T-cell (primary cell): ENCODE measurements at regions not wholly inside any gene's neighbourhood (a gene's known extent, or its start where the extent isn't known, plus 50 kb on each side); places are given as distances from the start of the nearest gene placed in this dataset.

Experiments
- ATAC-seq, 4 experiments: fragments of 200-7000 bp in 3 of 4; fragments of 150-1000 bp in 1 of 4; cut with Tn5 transposase; replicated peaks in 1 of 4; 1 replicate in 3 of 4; 2 replicates in 1 of 4; pipeline ENCODE4 v1.10.0; 2021; ENCODE audit warnings: moderate library complexity in 3 of 4, mild to moderate bottlenecking in 2 of 4, moderate number of reproducible peaks in 1 of 4
- CTCF ChIA-PET, 2 donors: fragments of 300-600 bp; sonication (Branson Sonifier 250); formaldehyde crosslinking; loops; one replicate each; lab custom pipeline; 2022; ENCODE audit warnings: antibody characterized with exemption in 2 of 2; lab: Charles Lee
- POLR2A ChIA-PET, 2 donors: fragments of 300-600 bp; sonication (Branson Sonifier 250); formaldehyde crosslinking; loops; one replicate each; lab custom pipeline; 2022; ENCODE audit warnings: antibody characterized with exemption in 2 of 2; lab: Charles Lee
- DNase-seq, 35 experiments: peaks; one replicate each; pipeline versions ENCODE4 v3.0.0 to v3.0.0-alpha.2; 2013 to 2023
- H3K27ac ChIP-seq: one replicate; pipeline ENCODE4 v1.5.1; 2013; ENCODE audit warnings: low read length
- H3K27me3 ChIP-seq, 2 experiments: replicated peaks in 1 of 2; 1 replicate in 1 of 2; 2 replicates in 1 of 2; pipeline versions ENCODE4 v1.6.1 to v1.7.0; 2013; ENCODE audit warnings: low read length in 1 of 2, mixed read lengths in 1 of 2; ENCODE audit not compliant: control insufficient read depth in 2 of 2, insufficient read depth in 2 of 2; ENCODE audit errors: extremely low read depth in 1 of 2
- H3K36me3 ChIP-seq, 2 donors: 1 replicate in 1 of 2; 2 replicates in 1 of 2; pipeline versions ENCODE4 v1.6.1 to v1.7.0; 2013; ENCODE audit warnings: low read length in 1 of 2; ENCODE audit not compliant: control insufficient read depth in 2 of 2, insufficient read depth in 1 of 2; ENCODE audit errors: extremely low read depth in 1 of 2
- H3K4me1 ChIP-seq, 2 experiments: 1 replicate in 1 of 2; 2 replicates in 1 of 2; pipeline versions ENCODE4 v1.6.1 to v1.7.0; 2013; ENCODE audit warnings: low read length in 2 of 2, mixed read lengths in 1 of 2; ENCODE audit not compliant: insufficient read depth in 2 of 2, control insufficient read depth in 1 of 2; ENCODE audit errors: extremely low read depth in 1 of 2
- H3K4me3 ChIP-seq, 2 donors: 1 replicate in 1 of 2; 2 replicates in 1 of 2; pipeline versions ENCODE4 v1.5.1 to v1.7.0; 2013; ENCODE audit warnings: mild to moderate bottlenecking in 2 of 2, low read length in 1 of 2, moderate library complexity in 1 of 2; ENCODE audit not compliant: control insufficient read depth in 1 of 2; ENCODE audit errors: extremely low read depth in 1 of 2
- H3K9me3 ChIP-seq: 2 replicates; pipeline ENCODE4 v1.7.0; 2013
- H3K27ac Mint-ChIP-seq, 2 donors: one replicate each; pipeline ENCODE4 v1.8.0; 2020 to 2021; ENCODE audit warnings: mild to moderate bottlenecking in 2 of 2, mixed read lengths in 2 of 2
- H3K27me3 Mint-ChIP-seq, 2 donors: one replicate each; pipeline ENCODE4 v1.8.0; 2021 to 2022; ENCODE audit warnings: mixed read lengths in 2 of 2
- H3K36me3 Mint-ChIP-seq: one replicate; pipeline ENCODE4 v1.8.0; 2021; ENCODE audit warnings: mixed read lengths
- H3K4me1 Mint-ChIP-seq, 3 donors: one replicate each; pipeline ENCODE4 v1.8.0; 2020 to 2022; ENCODE audit warnings: mixed read lengths in 3 of 3, mild to moderate bottlenecking in 1 of 3
- H3K4me3 Mint-ChIP-seq, 3 donors: one replicate each; pipeline ENCODE4 v1.8.0; 2020 to 2022; ENCODE audit warnings: mild to moderate bottlenecking in 3 of 3, mixed read lengths in 3 of 3, moderate library complexity in 3 of 3
- H3K9me3 Mint-ChIP-seq, 3 donors: one replicate each; pipeline ENCODE4 v1.8.0; 2020 to 2022; ENCODE audit warnings: mixed read lengths in 3 of 3
- WGBS: methylation state at CpG from one replicate; pipeline ENCODE4 v1.1.5; 2013; ENCODE audit warnings: missing lambda C conversion rate; ENCODE audit not compliant: insufficient coverage; 5-methylcytosine and 5-hydroxymethylcytosine counted together

- Histone ChIP-seq H3K27ac (no peak overlapping the region), H3K36me3 (no peaks in the 10 kb centered on the region), H3K27me3 (no peaks in the 10 kb centered on the region), H3K9me3 (no peaks in the 10 kb centered on the region), H3K4me3 (no peak overlapping the region), H3K4me1 (no peaks in the 10 kb centered on the region)
- H3K9me3 Mint-ChIP-seq, result peaks cover 7 to 33% (median 11%) of the 10 kb centered on the region in 3 donors
- POLR2A ChIA-PET, result interaction anchor here in 1 of 2 donors (0.6 kb wide), 1 partner anchor 40 kb away, joined by 3 read pairs; no protein-coding TSS in a partner anchor
- no peak for DNase-seq
- no peaks in the 10 kb centered on the region for H3K27me3 Mint-ChIP-seq
- H3K36me3 Mint-ChIP-seq, result no peaks in the 10 kb centered on the region
- no peak overlapping the region for H3K27ac Mint-ChIP-seq
- CTCF ChIA-PET, result no interaction called here
- H3K4me1 Mint-ChIP-seq, result no peaks in the 10 kb centered on the region
- no peak for ATAC-seq
- WGBS, result 100% methylated on average over 1 of the region's 12 CpGs
- no peak overlapping the region for H3K4me3 Mint-ChIP-seq
These were observed 335.3 kb upstream of the ADAMTS16 start for GRCh38 chr5:4804691-4805360.

DNA sequence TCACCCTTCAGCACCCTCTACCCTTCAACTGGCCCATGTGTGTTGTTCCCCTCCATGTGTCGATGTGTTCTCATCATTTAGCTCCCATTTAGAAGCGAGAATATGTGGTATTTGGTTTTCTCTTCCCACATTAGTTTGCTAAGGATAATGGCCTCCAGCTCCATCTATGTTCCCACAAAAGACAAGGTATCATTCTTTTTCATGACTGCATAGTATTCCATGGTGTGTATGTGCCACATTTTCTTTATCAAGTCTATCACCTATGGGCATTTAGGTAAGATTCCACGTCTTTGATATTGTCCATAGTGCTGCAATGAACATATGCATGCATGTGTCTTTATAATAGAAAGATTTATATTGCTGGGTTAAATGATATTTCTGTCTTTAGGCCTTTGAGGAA, 325.1 kb upstream of the ADAMTS16 start:
- POLR2A ChIA-PET, result no interaction called here
- H3K27me3 ChIP-seq, result no peaks in the 10 kb centered on the region
- CTCF ChIA-PET, result no interaction called here
- no peaks in the 10 kb centered on the region for H3K9me3 ChIP-seq
- peaks cover 5 to 35% (median 14%) of the 10 kb centered on the region in 3 donors for H3K9me3 Mint-ChIP-seq
- H3K4me3 Mint-ChIP-seq, result no peak overlapping the region
- no peak overlapping the region for H3K27ac Mint-ChIP-seq
- no CpG with 5 or more reads among the region's 3 CpGs for WGBS
- no peak for DNase-seq
- H3K4me1 Mint-ChIP-seq, result no peaks in the 10 kb centered on the region
- no peaks in the 10 kb centered on the region for H3K36me3 ChIP-seq
- no peaks in the 10 kb centered on the region for H3K36me3 Mint-ChIP-seq
- H3K27ac ChIP-seq, result no peak overlapping the region
- no peak overlapping the region for H3K4me3 ChIP-seq
- H3K4me1 ChIP-seq, result no peaks in the 10 kb centered on the region
- ATAC-seq, result no peak
- H3K27me3 Mint-ChIP-seq, result no peaks in the 10 kb centered on the region

DNA sequence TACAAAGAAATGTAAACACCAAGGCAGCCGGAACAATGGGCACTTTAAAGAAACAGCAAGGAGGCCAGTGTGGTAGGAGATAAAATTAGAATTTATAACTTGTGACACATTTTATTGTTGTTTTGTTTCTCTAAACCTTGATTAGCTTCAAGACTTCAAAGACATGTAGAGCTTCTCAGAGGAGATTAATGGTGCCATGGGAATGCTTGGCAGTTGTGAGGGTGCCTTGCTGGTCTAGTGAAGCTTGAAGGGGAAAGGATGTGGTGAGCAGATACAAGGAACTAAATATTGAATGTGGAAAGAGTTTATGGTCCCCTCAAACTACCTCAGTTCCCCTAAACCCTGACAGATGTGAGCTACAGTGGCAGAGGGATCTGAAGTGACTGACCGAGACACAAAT, 322.4 kb upstream of the ADAMTS16 start:
- no peaks in the 10 kb centered on the region for H3K4me1 ChIP-seq
- POLR2A ChIA-PET, result no interaction called here
- DNase-seq (no peak), ATAC-seq (no peak)
- Mint-ChIP-seq H3K27me3 (no peaks in the 10 kb centered on the region), H3K27ac (no peak overlapping the region), H3K4me1 (no peaks in the 10 kb centered on the region), H3K9me3 (peaks cover 5 to 18% (median 14%) of the 10 kb centered on the region in 3 donors), H3K4me3 (no peak overlapping the region), H3K36me3 (no peaks in the 10 kb centered on the region)
- no CpG with 5 or more reads among the region's 2 CpGs for WGBS
- H3K9me3 ChIP-seq, result no peaks in the 10 kb centered on the region
- CTCF ChIA-PET, result no interaction called here
- no peak overlapping the region for H3K27ac ChIP-seq
- H3K4me3 ChIP-seq, result no peak overlapping the region
- no peaks in the 10 kb centered on the region for H3K27me3 ChIP-seq
- H3K36me3 ChIP-seq, result no peaks in the 10 kb centered on the region

- H3K4me1 Mint-ChIP-seq, result no peaks in the 10 kb centered on the region
- DNase-seq, result no peak
- no peaks in the 10 kb centered on the region for H3K4me1 ChIP-seq
- H3K4me3 ChIP-seq, result no peak overlapping the region
- H3K4me3 Mint-ChIP-seq, result no peak overlapping the region
- ATAC-seq, result no peak
- no peaks in the 10 kb centered on the region for H3K27me3 Mint-ChIP-seq
- no peaks in the 10 kb centered on the region for H3K36me3 ChIP-seq
- no peaks in the 10 kb centered on the region for H3K27me3 ChIP-seq
- H3K9me3 Mint-ChIP-seq, result peaks cover 3 to 7% (median 4%) of the 10 kb centered on the region in 3 donors
- WGBS, result no CpG with 5 or more reads among the region's 1 CpG
- ChIA-PET CTCF (interaction anchor here in 1 of 2 donors (0.7 to 1.0 kb wide), 2 partner anchors 12 to 102 kb away, joined by 5 read pairs; no protein-coding TSS in a partner anchor), POLR2A (no interaction called here)
- no peak overlapping the region for H3K27ac Mint-ChIP-seq
- no peaks in the 10 kb centered on the region for H3K9me3 ChIP-seq
- H3K27ac ChIP-seq, result no peak overlapping the region
- no peaks in the 10 kb centered on the region for H3K36me3 Mint-ChIP-seq
These were observed 308.8 kb upstream of the ADAMTS16 start for GRCh38 chr5:4831325-4831724.

- H3K36me3 Mint-ChIP-seq, result no peaks in the 10 kb centered on the region
- no peak overlapping the region for H3K4me3 Mint-ChIP-seq
- ATAC-seq, result no peak
- H3K27ac ChIP-seq, result no peak overlapping the region
- peaks cover 3 to 5% (median 4%) of the 10 kb centered on the region in 3 donors for H3K9me3 Mint-ChIP-seq
- no peak overlapping the region for H3K4me3 ChIP-seq
- DNase-seq, result no peak
- H3K27me3 Mint-ChIP-seq, result no peaks in the 10 kb centered on the region
- H3K4me1 Mint-ChIP-seq, result no peaks in the 10 kb centered on the region
- no peaks in the 10 kb centered on the region for H3K36me3 ChIP-seq
- ChIA-PET CTCF (no interaction called here), POLR2A (no interaction called here)
- H3K4me1 ChIP-seq, result no peaks in the 10 kb centered on the region
- no peaks in the 10 kb centered on the region for H3K27me3 ChIP-seq
- 64% methylated on average over 3 of the region's 5 CpGs for WGBS
- H3K9me3 ChIP-seq, result no peaks in the 10 kb centered on the region
- no peak overlapping the region for H3K27ac Mint-ChIP-seq
These were observed 307.7 kb upstream of the ADAMTS16 start for GRCh38 chr5:4832471-4832870.

GRCh38 chr5:4833104-4833738, 306.9 kb upstream of the ADAMTS16 start:
- no peaks in the 10 kb centered on the region for H3K36me3 ChIP-seq
- WGBS, result no CpG with 5 or more reads among the region's 4 CpGs
- H3K4me1 Mint-ChIP-seq, result no peaks in the 10 kb centered on the region
- no peaks in the 10 kb centered on the region for H3K36me3 Mint-ChIP-seq
- no peak overlapping the region for H3K4me3 ChIP-seq
- no peaks in the 10 kb centered on the region for H3K27me3 ChIP-seq
- DNase-seq (no peak), ATAC-seq (no peak)
- H3K9me3 Mint-ChIP-seq, result peaks cover 0 to 5% (median 4%) of the 10 kb centered on the region in 3 donors
- H3K4me1 ChIP-seq, result no peaks in the 10 kb centered on the region
- H3K27ac Mint-ChIP-seq, result no peak overlapping the region
- no peak overlapping the region for H3K27ac ChIP-seq
- no peaks in the 10 kb centered on the region for H3K9me3 ChIP-seq
- H3K4me3 Mint-ChIP-seq, result no peak overlapping the region
- POLR2A ChIA-PET, result no interaction called here
- H3K27me3 Mint-ChIP-seq, result no peaks in the 10 kb centered on the region
- CTCF ChIA-PET, result no interaction called here
